ENCODE measurements at regions not wholly inside any gene's neighbourhood (a gene's known extent, or its start where the extent isn't known, plus 50 kb on each side); places are given as distances from the start of the nearest gene placed in this dataset.

DNA sequence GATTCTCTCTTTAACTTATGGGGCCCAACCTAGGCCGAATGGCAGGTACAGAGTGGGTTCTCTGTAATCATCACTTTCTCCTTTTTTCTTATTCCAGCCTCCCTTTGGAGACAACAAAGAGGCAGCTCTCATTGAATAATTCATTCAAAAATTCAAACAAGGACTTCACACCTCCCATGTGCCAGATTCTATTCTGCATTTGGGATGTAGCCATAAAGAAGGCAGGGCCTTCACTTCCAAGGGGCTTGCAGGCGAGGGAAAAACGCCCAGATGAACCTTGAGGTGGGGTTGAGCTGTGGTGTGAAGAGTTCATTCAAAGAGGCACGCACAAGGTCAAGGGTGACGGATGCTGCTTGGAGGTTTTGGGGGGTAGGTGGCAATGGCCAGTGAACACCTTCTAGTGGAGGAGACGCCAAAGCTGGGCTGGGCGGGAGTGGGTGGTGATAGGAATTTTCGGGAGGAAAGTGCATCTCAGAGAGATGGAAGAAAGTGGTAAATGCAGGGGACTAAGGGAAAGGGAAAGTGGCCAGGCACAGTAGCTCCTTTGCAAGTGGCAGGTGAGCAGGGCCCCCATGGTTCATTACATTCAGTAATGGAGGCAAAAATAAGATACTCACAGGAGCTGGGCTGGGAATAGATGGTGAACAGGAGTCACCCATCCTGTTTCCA is 499.6 kb downstream of the MIAT start (continued):
- TF ChIP-seq GABPA (IDR thresholded peaks at IDR 0.05; ENCODE audit: borderline replicate concordance, insufficient read depth, low read length) (no peak), CHD1 (IDR thresholded peaks at IDR 0.05; ENCODE audit: low read depth, low read length) (no peak), SUZ12 (IDR thresholded peaks at IDR 0.05; ENCODE audit: low read length) (no peak), EGR1 (IDR thresholded peaks at IDR 0.05; ENCODE audit: borderline replicate concordance, low read depth, low read length) (no peak)
- TF ChIP-seq, protein P1, sequence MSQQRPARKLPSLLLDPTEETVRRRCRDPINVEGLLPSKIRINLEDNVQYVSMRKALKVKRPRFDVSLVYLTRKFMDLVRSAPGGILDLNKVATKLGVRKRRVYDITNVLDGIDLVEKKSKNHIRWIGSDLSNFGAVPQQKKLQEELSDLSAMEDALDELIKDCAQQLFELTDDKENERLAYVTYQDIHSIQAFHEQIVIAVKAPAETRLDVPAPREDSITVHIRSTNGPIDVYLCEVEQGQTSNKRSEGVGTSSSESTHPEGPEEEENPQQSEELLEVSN (IDR thresholded peaks at IDR 0.05) = no peak
- TF ChIP-seq, protein P2, sequence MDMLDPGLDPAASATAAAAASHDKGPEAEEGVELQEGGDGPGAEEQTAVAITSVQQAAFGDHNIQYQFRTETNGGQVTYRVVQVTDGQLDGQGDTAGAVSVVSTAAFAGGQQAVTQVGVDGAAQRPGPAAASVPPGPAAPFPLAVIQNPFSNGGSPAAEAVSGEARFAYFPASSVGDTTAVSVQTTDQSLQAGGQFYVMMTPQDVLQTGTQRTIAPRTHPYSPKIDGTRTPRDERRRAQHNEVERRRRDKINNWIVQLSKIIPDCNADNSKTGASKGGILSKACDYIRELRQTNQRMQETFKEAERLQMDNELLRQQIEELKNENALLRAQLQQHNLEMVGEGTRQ (IDR thresholded peaks at IDR 0.05; ENCODE audit: low read length) = no peak
- TF ChIP-seq, protein P3, sequence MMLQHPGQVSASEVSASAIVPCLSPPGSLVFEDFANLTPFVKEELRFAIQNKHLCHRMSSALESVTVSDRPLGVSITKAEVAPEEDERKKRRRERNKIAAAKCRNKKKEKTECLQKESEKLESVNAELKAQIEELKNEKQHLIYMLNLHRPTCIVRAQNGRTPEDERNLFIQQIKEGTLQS (IDR thresholded peaks at IDR 0.05; ENCODE audit: insufficient read depth, low read depth, low read length) = no peak

All from H1 (cell line).